ENCODE measurements at regions not wholly inside any gene's neighbourhood (a gene's known extent, or its start where the extent isn't known, plus 50 kb on each side); places are given as distances from the start of the nearest gene placed in this dataset.

- DNase-seq, result no peak
These were observed 96.1 kb downstream of the PDGFA start for GRCh38 chr7:423312-424260.

- no peak for DNase-seq
These were observed 95.2 kb downstream of the PDGFA start for GRCh38 chr7:424301-424935.

GRCh38 chr7:424961-425793 lies 94.5 kb downstream of the PDGFA start:
- DNase-seq, result no peak

GRCh38 chr7:425794-426188 lies 93.9 kb downstream of the PDGFA start:
- DNase-seq, result no peak

GRCh38 chr7:426510-426909 lies 93.1 kb downstream of the PDGFA start:
- no peak for DNase-seq

- DNase-seq, result no peak
These were observed 92.0 kb downstream of the PDGFA start for GRCh38 chr7:427506-428103.

GRCh38 chr7:428387-428786 lies 91.3 kb downstream of the PDGFA start:
- DNase-seq, result no peak

GRCh38 chr7:428927-429827 lies 90.5 kb downstream of the PDGFA start:
- no peak for DNase-seq

GRCh38 chr7:429828-430180 lies 89.8 kb downstream of the PDGFA start:
- DNase-seq, result no peak

GRCh38 chr7:431041-431440 lies 88.6 kb downstream of the PDGFA start:
- DNase-seq, result no peak

- DNase-seq, result no peak
These were observed 88.0 kb downstream of the PDGFA start for GRCh38 chr7:431658-432111.

GRCh38 chr7:432256-432655 lies 87.4 kb downstream of the PDGFA start:
- DNase-seq, result no peak

GRCh38 chr7:432933-433332 lies 86.7 kb downstream of the PDGFA start:
- DNase-seq, result no peak

- no peak for DNase-seq
These were observed 86.1 kb downstream of the PDGFA start for GRCh38 chr7:433558-433957.

- DNase-seq, result no peak
These were observed 84.6 kb downstream of the PDGFA start for GRCh38 chr7:434891-435629.

GRCh38 chr7:435630-436366 lies 83.8 kb downstream of the PDGFA start:
- DNase-seq, result peak; percentile 38

- no peak for DNase-seq
These were observed 83.1 kb downstream of the PDGFA start for GRCh38 chr7:436367-437128.

All from muscle of arm (tissue), 1 donor.